Activated T-cell treated with anti-CD3 and anti-CD28 coated beads, Interleukin-2, amount 50 U/mL, for 72 hours (primary cell): ENCODE measurements at regions not wholly inside any gene's neighbourhood (a gene's known extent, or its start where the extent isn't known, plus 50 kb on each side); places are given as distances from the start of the nearest gene placed in this dataset.
"Not testable (repeated sequence)": the region's sequence is repeated elsewhere in the genome, so short reads cannot be mapped to it uniquely, and the experiment has no call there.

Experiments
- ATAC-seq, 2 donors: fragments of 150-1000 bp; cut with Tn5 transposase; replicated peaks in 1 of 2; 2 replicates each; pipeline ENCODE4 v1.10.0; 2021; ENCODE audit warnings: moderate library complexity in 2 of 2, mild to moderate bottlenecking in 1 of 2
- DNase-seq, 2 donors: peaks; one replicate each; pipeline ENCODE4 v3.0.0; 2021 to 2022; ENCODE audit warnings: mixed read lengths in 1 of 2
- H3K27ac Mint-ChIP-seq: one replicate; pipeline ENCODE4 v1.8.0; 2022; ENCODE audit warnings: mild to moderate bottlenecking, moderate library complexity, mixed read lengths
- H3K27me3 Mint-ChIP-seq: one replicate; pipeline ENCODE4 v1.8.0; 2022; ENCODE audit warnings: low read depth, mixed read lengths
- H3K36me3 Mint-ChIP-seq, 2 donors: one replicate each; pipeline ENCODE4 v1.8.0; 2022; ENCODE audit warnings: mixed read lengths in 2 of 2, mild to moderate bottlenecking in 1 of 2; ENCODE audit not compliant: insufficient read depth in 2 of 2
- H3K4me1 Mint-ChIP-seq: one replicate; pipeline ENCODE4 v1.8.0; 2022; ENCODE audit warnings: low read depth, mixed read lengths
- H3K4me3 Mint-ChIP-seq, 2 donors: one replicate each; pipeline ENCODE4 v1.8.0; 2022; ENCODE audit warnings: mild to moderate bottlenecking in 2 of 2, mixed read lengths in 2 of 2, moderate library complexity in 2 of 2
- H3K9me3 Mint-ChIP-seq, 2 donors: one replicate each; pipeline ENCODE4 v1.8.0; 2022; ENCODE audit warnings: mixed read lengths in 2 of 2

GRCh38 chr1:220966473-220966872 is 87.2 kb downstream of the HLX start:
- Mint-ChIP-seq H3K27me3 (no peaks in the 10 kb centered on the region), H3K27ac (no peak overlapping the region), H3K4me1 (no peaks in the 10 kb centered on the region), H3K9me3 (peaks cover 4 to 7% of the 10 kb centered on the region in 2 donors), H3K4me3 (no peak overlapping the region), H3K36me3 (no peaks in the 10 kb centered on the region)
- ATAC-seq, result no peak
- no peak for DNase-seq

- no peaks in the 10 kb centered on the region for H3K36me3 Mint-ChIP-seq
- no peak for DNase-seq
- peaks cover 4 to 7% of the 10 kb centered on the region in 2 donors for H3K9me3 Mint-ChIP-seq
These were observed 87.8 kb downstream of the HLX start for GRCh38 chr1:220966881-220967611.

GRCh38 chr1:220967911-220968310 is 88.7 kb downstream of the HLX start:
- ATAC-seq, result no peak
- Mint-ChIP-seq H3K4me3 (no peak overlapping the region), H3K36me3 (no peaks in the 10 kb centered on the region), H3K27ac (no peak overlapping the region), H3K9me3 (peaks cover 4 to 7% of the 10 kb centered on the region in 2 donors), H3K4me1 (no peaks in the 10 kb centered on the region), H3K27me3 (no peaks in the 10 kb centered on the region)
- no peak for DNase-seq

More at GRCh38 chr1:220966881-220967611, 87.8 kb downstream of the HLX start:
- Mint-ChIP-seq H3K4me1 (no peaks in the 10 kb centered on the region), H3K27me3 (no peaks in the 10 kb centered on the region), H3K4me3 (no peak overlapping the region), H3K27ac (no peak overlapping the region)
- no peak for ATAC-seq

- H3K4me3 Mint-ChIP-seq, H3K9me3 Mint-ChIP-seq, ATAC-seq, H3K27me3 Mint-ChIP-seq, H3K36me3 Mint-ChIP-seq, DNase-seq, H3K4me1 Mint-ChIP-seq, H3K27ac Mint-ChIP-seq: not testable (repeated sequence)
These were observed 90.0 kb downstream of the HLX start for GRCh38 chr1:220969281-220969680.

- Mint-ChIP-seq H3K27me3 (no peaks in the 10 kb centered on the region), H3K4me1 (no peaks in the 10 kb centered on the region), H3K9me3 (peaks cover 0 to 4% of the 10 kb centered on the region in 2 donors), H3K4me3 (no peak overlapping the region), H3K36me3 (no peaks in the 10 kb centered on the region), H3K27ac (no peak overlapping the region)
- no peak for DNase-seq
- ATAC-seq, result no peak
These were observed 91.1 kb downstream of the HLX start for GRCh38 chr1:220970311-220970710.

- Mint-ChIP-seq H3K36me3 (no peaks in the 10 kb centered on the region), H3K4me1 (no peaks in the 10 kb centered on the region), H3K27ac (no peak overlapping the region), H3K4me3 (no peak overlapping the region), H3K9me3 (peaks cover 0 to 4% of the 10 kb centered on the region in 2 donors), H3K27me3 (no peaks in the 10 kb centered on the region)
- DNase-seq (no peak), ATAC-seq (no peak)
These were observed 92.0 kb downstream of the HLX start for GRCh38 chr1:220971221-220971620.

GRCh38 chr1:220974431-220974830 is 95.2 kb downstream of the HLX start:
- H3K27ac Mint-ChIP-seq, result no peak overlapping the region

GRCh38 chr1:220976390-220976789 is 97.1 kb downstream of the HLX start:
- H3K4me3 Mint-ChIP-seq, result no peak overlapping the region
- H3K36me3 Mint-ChIP-seq, result no peaks in the 10 kb centered on the region
- no peaks in the 10 kb centered on the region for H3K9me3 Mint-ChIP-seq
- no peaks in the 10 kb centered on the region for H3K27me3 Mint-ChIP-seq
- DNase-seq (no peak), ATAC-seq (no peak)
- no peaks in the 10 kb centered on the region for H3K4me1 Mint-ChIP-seq
- no peak overlapping the region for H3K27ac Mint-ChIP-seq

More at GRCh38 chr1:220974431-220974830, 95.2 kb downstream of the HLX start:
- DNase-seq (no peak), ATAC-seq (no peak)
- Mint-ChIP-seq H3K9me3 (peaks cover 0 to 2% of the 10 kb centered on the region in 2 donors), H3K4me1 (no peaks in the 10 kb centered on the region), H3K27me3 (no peaks in the 10 kb centered on the region), H3K36me3 (no peaks in the 10 kb centered on the region), H3K4me3 (no peak overlapping the region)

- H3K4me1 Mint-ChIP-seq, result no peaks in the 10 kb centered on the region
- ATAC-seq (no peak), DNase-seq (no peak)
- H3K4me3 Mint-ChIP-seq, result no peak overlapping the region
- no peaks in the 10 kb centered on the region for H3K9me3 Mint-ChIP-seq
- H3K36me3 Mint-ChIP-seq, result no peaks in the 10 kb centered on the region
- no peaks in the 10 kb centered on the region for H3K27me3 Mint-ChIP-seq
- no peak overlapping the region for H3K27ac Mint-ChIP-seq
These were observed 100.1 kb downstream of the HLX start for GRCh38 chr1:220979371-220979770.

- Mint-ChIP-seq H3K9me3 (no peaks in the 10 kb centered on the region), H3K36me3 (no peaks in the 10 kb centered on the region), H3K4me3 (no peak overlapping the region), H3K27me3 (no peaks in the 10 kb centered on the region), H3K27ac (no peak overlapping the region), H3K4me1 (no peaks in the 10 kb centered on the region)
- no peak for DNase-seq
- ATAC-seq, result no peak
These were observed 103.4 kb downstream of the HLX start for GRCh38 chr1:220982686-220983085.

- no peak overlapping the region for H3K4me3 Mint-ChIP-seq
- DNase-seq (no peak), ATAC-seq (no peak)
- H3K9me3 Mint-ChIP-seq, result no peaks in the 10 kb centered on the region
- no peak overlapping the region for H3K27ac Mint-ChIP-seq
- H3K4me1 Mint-ChIP-seq, result no peaks in the 10 kb centered on the region
- no peaks in the 10 kb centered on the region for H3K36me3 Mint-ChIP-seq
- H3K27me3 Mint-ChIP-seq, result no peaks in the 10 kb centered on the region
These were observed 104.8 kb downstream of the HLX start for GRCh38 chr1:220983877-220984635.

GRCh38 chr1:220990427-220991339 is 111.4 kb downstream of the HLX start:
- no peaks in the 10 kb centered on the region for H3K36me3 Mint-ChIP-seq
- ATAC-seq (no peak), DNase-seq (no peak)
- peaks cover 7% of the 10 kb centered on the region for H3K27me3 Mint-ChIP-seq
- H3K27ac Mint-ChIP-seq, result no peak overlapping the region
- no peak overlapping the region for H3K4me3 Mint-ChIP-seq
- H3K4me1 Mint-ChIP-seq, result no peaks in the 10 kb centered on the region
- H3K9me3 Mint-ChIP-seq, result no peaks in the 10 kb centered on the region

- H3K4me1 Mint-ChIP-seq, result no peaks in the 10 kb centered on the region
- H3K27me3 Mint-ChIP-seq, result peaks cover 7% of the 10 kb centered on the region
- H3K4me3 Mint-ChIP-seq, result no peak overlapping the region
- no peaks in the 10 kb centered on the region for H3K36me3 Mint-ChIP-seq
- no peaks in the 10 kb centered on the region for H3K9me3 Mint-ChIP-seq
- H3K27ac Mint-ChIP-seq, result no peak overlapping the region
- DNase-seq (no peak), ATAC-seq (no peak)
These were observed 112.3 kb downstream of the HLX start for GRCh38 chr1:220991506-220991905.
